Breast epithelium (tissue), 3 donors: ENCODE measurements at regions not wholly inside any gene's neighbourhood (a gene's known extent, or its start where the extent isn't known, plus 50 kb on each side); places are given as distances from the start of the nearest gene placed in this dataset.

ENCODE experiments used
- POLR2AphosphoS5 ChIP-seq, 3 donors: sonication (generic); formaldehyde crosslinking; IDR thresholded peaks; one replicate each; pipeline ENCODE4 v1.6.1; 2017; ENCODE audit warnings: antibody characterized with exemption in 3 of 3
- TF ChIP-seq, protein P1 (sequence below), 3 donors: fragments of 450-650 bp; IDR thresholded peaks; one replicate each; pipeline ENCODE4 v1.5.1; 2016 to 2017; ENCODE audit warnings: antibody characterized with exemption in 3 of 3, mild to moderate bottlenecking in 3 of 3, moderate library complexity in 3 of 3

GRCh38 chr5:92003806-92004205, 620.7 kb upstream of the ARRDC3 start:
- TF ChIP-seq, protein P1, sequence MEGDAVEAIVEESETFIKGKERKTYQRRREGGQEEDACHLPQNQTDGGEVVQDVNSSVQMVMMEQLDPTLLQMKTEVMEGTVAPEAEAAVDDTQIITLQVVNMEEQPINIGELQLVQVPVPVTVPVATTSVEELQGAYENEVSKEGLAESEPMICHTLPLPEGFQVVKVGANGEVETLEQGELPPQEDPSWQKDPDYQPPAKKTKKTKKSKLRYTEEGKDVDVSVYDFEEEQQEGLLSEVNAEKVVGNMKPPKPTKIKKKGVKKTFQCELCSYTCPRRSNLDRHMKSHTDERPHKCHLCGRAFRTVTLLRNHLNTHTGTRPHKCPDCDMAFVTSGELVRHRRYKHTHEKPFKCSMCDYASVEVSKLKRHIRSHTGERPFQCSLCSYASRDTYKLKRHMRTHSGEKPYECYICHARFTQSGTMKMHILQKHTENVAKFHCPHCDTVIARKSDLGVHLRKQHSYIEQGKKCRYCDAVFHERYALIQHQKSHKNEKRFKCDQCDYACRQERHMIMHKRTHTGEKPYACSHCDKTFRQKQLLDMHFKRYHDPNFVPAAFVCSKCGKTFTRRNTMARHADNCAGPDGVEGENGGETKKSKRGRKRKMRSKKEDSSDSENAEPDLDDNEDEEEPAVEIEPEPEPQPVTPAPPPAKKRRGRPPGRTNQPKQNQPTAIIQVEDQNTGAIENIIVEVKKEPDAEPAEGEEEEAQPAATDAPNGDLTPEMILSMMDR (IDR thresholded peaks at IDR 0.05) = no peak
- no peak for TF ChIP-seq POLR2AphosphoS5 (IDR thresholded peaks at IDR 0.05)
